ENCODE measurements at regions not wholly inside any gene's neighbourhood (a gene's known extent, or its start where the extent isn't known, plus 50 kb on each side); places are given as distances from the start of the nearest gene placed in this dataset.

DNA sequence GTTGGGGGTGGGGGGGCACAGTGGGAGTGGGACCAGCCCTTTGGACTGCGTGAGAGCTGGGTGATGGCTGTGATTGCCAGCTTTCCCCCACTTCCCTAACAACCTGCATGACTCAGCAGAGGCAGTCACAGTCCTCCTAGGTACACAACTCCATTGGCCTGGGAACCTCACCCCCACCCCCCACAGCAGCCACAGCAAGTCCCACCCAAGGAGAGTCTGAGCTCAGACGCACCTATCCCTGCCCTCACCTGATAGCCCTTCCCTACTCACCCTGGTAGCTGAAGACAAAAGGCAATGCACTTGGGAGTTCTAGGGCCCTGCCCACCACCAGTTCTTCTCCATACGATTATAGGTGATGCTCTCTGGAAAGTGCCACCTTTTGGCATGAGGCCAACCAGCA is 188.9 kb downstream of the ZNF648 start:
- Histone ChIP-seq H3K9ac (ENCODE audit: low read depth in 1 of 2, low read length in 2 of 2) (no peak overlapping the region), H3K27me3 (ENCODE audit: control insufficient read depth in 4 of 4, insufficient read depth in 4 of 4, low read length in 3 of 4) (no peaks in the 10 kb centered on the region), H3K4me1 (ENCODE audit: control insufficient read depth in 4 of 4, insufficient read depth in 4 of 4, low read length in 3 of 4) (no peaks in the 10 kb centered on the region), H3K36me3 (ENCODE audit: control insufficient read depth in 4 of 4, insufficient read depth in 3 of 4, low read depth in 1 of 4, low read length in 3 of 4) (no peaks in the 10 kb centered on the region), H3K27ac (ENCODE audit: low read depth in 1 of 2, low read length in 2 of 2) (no peak overlapping the region), H3K9me3 (ENCODE audit: control insufficient read depth in 4 of 4, low read length in 3 of 4) (peaks cover 0 to 10% (median 8%) of the 10 kb centered on the region in 4 donors), H3K4me3 (ENCODE audit: low read depth in 1 of 3, low read length in 3 of 3) (no peak overlapping the region)
- 82% methylated on average over 3 of the region's 3 CpGs for WGBS
- no peak for TF ChIP-seq HNF4G (IDR thresholded peaks at IDR 0.05)
- TF ChIP-seq ATF3 (IDR thresholded peaks at IDR 0.05): no peak
- TF ChIP-seq, protein P1, sequence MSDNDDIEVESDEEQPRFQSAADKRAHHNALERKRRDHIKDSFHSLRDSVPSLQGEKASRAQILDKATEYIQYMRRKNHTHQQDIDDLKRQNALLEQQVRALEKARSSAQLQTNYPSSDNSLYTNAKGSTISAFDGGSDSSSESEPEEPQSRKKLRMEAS (IDR thresholded peaks at IDR 0.05): no peak
- no peak for TF ChIP-seq REST (IDR thresholded peaks at IDR 0.05)
- TF ChIP-seq TAF1 (conservative IDR thresholded peaks at IDR 0.05): no peak
- no peak for TF ChIP-seq GABPA (IDR thresholded peaks at IDR 0.05 in 1 of 2, conservative IDR thresholded peaks at IDR 0.05 in 1 of 2)
- TF ChIP-seq FOXA1 (IDR thresholded peaks at IDR 0.05): no peak
- no peak for TF ChIP-seq YY1 (IDR thresholded peaks at IDR 0.05)
- DNase-seq (ENCODE audit: low spot score): no peak

DNA sequence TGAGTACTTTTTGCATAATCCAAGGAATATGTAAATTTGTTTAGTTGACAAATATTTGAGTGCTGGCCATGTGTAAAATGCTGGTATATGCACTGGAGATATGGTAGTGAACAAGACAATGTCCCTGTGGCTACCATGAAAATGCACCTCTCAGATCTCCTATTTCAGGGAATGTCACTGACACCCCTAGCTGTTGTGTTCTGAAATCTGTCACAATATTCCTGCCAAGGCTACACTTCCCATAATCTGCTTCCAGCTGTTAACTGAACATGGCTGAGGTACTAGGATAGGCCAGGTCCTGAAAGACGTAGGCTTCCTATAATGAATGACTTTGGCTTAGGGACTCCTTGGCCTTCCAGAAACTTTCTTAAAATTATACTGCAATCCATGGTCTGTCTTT is 197.8 kb downstream of the ZNF648 start:
- TF ChIP-seq NR2F2 (IDR thresholded peaks at IDR 0.05): no peak
- no peak for TF ChIP-seq HNF4A (conservative IDR thresholded peaks at IDR 0.05)
- TF ChIP-seq SP1 (IDR thresholded peaks at IDR 0.05): no peak
- TF ChIP-seq REST (IDR thresholded peaks at IDR 0.05): no peak
- Histone ChIP-seq H3K36me3 (ENCODE audit: control insufficient read depth in 4 of 4, insufficient read depth in 3 of 4, low read depth in 1 of 4, low read length in 3 of 4) (no peaks in the 10 kb centered on the region), H3K4me3 (ENCODE audit: low read depth in 1 of 3, low read length in 3 of 3) (no peak overlapping the region)

More for the DNA sequence above, 197.8 kb downstream of the ZNF648 start:
- WGBS: 92% methylated on average over 1 of the region's 1 CpG
- Histone ChIP-seq H3K27ac (ENCODE audit: low read depth in 1 of 2, low read length in 2 of 2) (no peak overlapping the region), H3K9ac (ENCODE audit: low read depth in 1 of 2, low read length in 2 of 2) (no peak overlapping the region), H3K27me3 (ENCODE audit: control insufficient read depth in 4 of 4, insufficient read depth in 4 of 4, low read length in 3 of 4) (peaks cover 0 to under 1% (median 0%) of the 10 kb centered on the region in 4 donors), H3K4me1 (ENCODE audit: control insufficient read depth in 4 of 4, insufficient read depth in 4 of 4, low read length in 3 of 4) (no peaks in the 10 kb centered on the region), H3K9me3 (ENCODE audit: control insufficient read depth in 4 of 4, low read length in 3 of 4) (peaks cover 0 to 9% (median 6%) of the 10 kb centered on the region in 4 donors)
- no peak for DNase-seq (ENCODE audit: low spot score)

Data from liver (tissue), 7 donors.